Erythroblast (primary cell): ENCODE measurements at regions not wholly inside any gene's neighbourhood (a gene's known extent, or its start where the extent isn't known, plus 50 kb on each side); places are given as distances from the start of the nearest gene placed in this dataset.

Experiments
- GATA1 ChIP-seq: IDR thresholded peaks from 2 replicates; pipeline ENCODE4 v1.6.1; 2011; ENCODE audit warnings: low read depth, mild to moderate bottlenecking, control low read depth, low read length, moderate library complexity
- POLR2A ChIP-seq: IDR thresholded peaks from 2 replicates; pipeline ENCODE4 v1.6.1; 2011; ENCODE audit warnings: mild to moderate bottlenecking, low read length

DNA sequence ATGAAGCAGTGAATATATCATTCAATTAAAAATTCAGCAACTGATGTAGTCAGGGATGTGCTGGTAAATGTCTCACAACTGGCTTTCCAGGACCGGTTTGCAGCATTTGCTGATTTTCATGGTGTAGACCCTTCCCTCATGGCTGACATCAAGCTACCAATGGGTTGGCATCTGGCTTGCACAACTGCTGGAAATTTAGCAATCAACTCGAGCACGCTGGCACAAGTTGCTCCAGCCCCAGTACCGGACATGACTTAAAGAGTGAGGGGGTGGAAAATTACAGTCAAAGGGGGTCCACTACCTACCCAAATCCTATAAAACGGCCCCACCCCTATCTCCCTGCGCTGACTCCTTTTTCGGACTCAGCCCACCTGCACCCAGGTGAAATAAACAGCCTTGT lies 198.4 kb upstream of the NRP1 start:
- no peak for TF ChIP-seq POLR2A
- TF ChIP-seq GATA1: no peak
